Brain microvascular endothelial cell (primary cell): ENCODE measurements at regions not wholly inside any gene's neighbourhood (a gene's known extent, or its start where the extent isn't known, plus 50 kb on each side); places are given as distances from the start of the nearest gene placed in this dataset.

Source experiments
- DNase-seq: peaks from one replicate; pipeline ENCODE4 v3.0.0-alpha.2; 2020
- H3K27ac ChIP-seq: fragments of 250-450 bp; sonication (Bioruptor Pico); 2 replicates; pipeline ENCODE4 v1.5.1; 2020; ENCODE audit warnings: mild to moderate bottlenecking, moderate library complexity
- H3K27me3 ChIP-seq: fragments of 250-450 bp; sonication (Bioruptor Pico); replicated peaks from 2 replicates; pipeline ENCODE4 v1.5.1; 2020; ENCODE audit warnings: mild to moderate bottlenecking
- H3K36me3 ChIP-seq: fragments of 250-450 bp; sonication (Bioruptor Pico); replicated peaks from 2 replicates; pipeline ENCODE4 v1.5.1; 2020; ENCODE audit warnings: mild to moderate bottlenecking
- H3K4me3 ChIP-seq: 2 replicates; pipeline ENCODE4 v1.5.1; 2011; ENCODE audit warnings: low read depth, mild to moderate bottlenecking, control low read depth, low read length, moderate library complexity
- CTCF ChIP-seq: IDR thresholded peaks from 2 replicates; pipeline ENCODE4 v1.5.1; 2011; ENCODE audit warnings: low read depth, mild to moderate bottlenecking, moderate library complexity, low read length, control low read depth, inconsistent platforms; ENCODE audit errors: missing control alignments
- in situ Hi-C: cut with HindIII; loops from 2 replicates; pipeline ENCODE4 v1.10.0; 2017; ENCODE audit warnings: low sequenced_read_pairs, low pct_ligation_motif_present

- no peaks in the 10 kb centered on the region for H3K36me3 ChIP-seq
- DNase-seq: no peak
- H3K4me3 ChIP-seq: no peak overlapping the region
- no peaks in the 10 kb centered on the region for H3K27me3 ChIP-seq
- H3K27ac ChIP-seq: no peak overlapping the region
- no peak for TF ChIP-seq CTCF
- in situ Hi-C loops: no loop called here
These were observed 416.2 kb upstream of the TPK1 start for GRCh38 chr7:145252031-145252430.

- in situ Hi-C loops: no loop called here
- DNase-seq: no peak
- TF ChIP-seq CTCF: no peak
These were observed 388.9 kb upstream of the TPK1 start for GRCh38 chr7:145224775-145225174.

GRCh38 chr7:145219461-145219860 is 383.6 kb upstream of the TPK1 start:
- no peaks in the 10 kb centered on the region for H3K27me3 ChIP-seq
- no peak for TF ChIP-seq CTCF
- DNase-seq: no peak
- in situ Hi-C loops: no loop called here
- no peak overlapping the region for H3K27ac ChIP-seq
- no peaks in the 10 kb centered on the region for H3K36me3 ChIP-seq
- H3K4me3 ChIP-seq: no peak overlapping the region

More at GRCh38 chr7:145224775-145225174, 388.9 kb upstream of the TPK1 start:
- no peak overlapping the region for H3K4me3 ChIP-seq
- no peak overlapping the region for H3K27ac ChIP-seq
- H3K27me3 ChIP-seq: no peaks in the 10 kb centered on the region
- no peaks in the 10 kb centered on the region for H3K36me3 ChIP-seq

- Histone ChIP-seq H3K27ac (no peak overlapping the region), H3K27me3 (no peaks in the 10 kb centered on the region), H3K36me3 (no peaks in the 10 kb centered on the region), H3K4me3 (no peak overlapping the region)
- no peak for DNase-seq
- in situ Hi-C loops: no loop called here
- TF ChIP-seq CTCF: no peak
These were observed 381.0 kb upstream of the TPK1 start for GRCh38 chr7:145216866-145217265.

- no peaks in the 10 kb centered on the region for H3K27me3 ChIP-seq
- no peak overlapping the region for H3K4me3 ChIP-seq
- no peak for TF ChIP-seq CTCF
- DNase-seq: no peak
- no peak overlapping the region for H3K27ac ChIP-seq
- no peaks in the 10 kb centered on the region for H3K36me3 ChIP-seq
- in situ Hi-C loops: no loop called here
These were observed 376.2 kb upstream of the TPK1 start for GRCh38 chr7:145212050-145212449.

- Histone ChIP-seq H3K27me3 (no peaks in the 10 kb centered on the region), H3K27ac (no peak overlapping the region), H3K36me3 (no peaks in the 10 kb centered on the region), H3K4me3 (no peak overlapping the region)
- in situ Hi-C loops: no loop called here
- no peak for TF ChIP-seq CTCF
- no peak for DNase-seq
These were observed 375.4 kb upstream of the TPK1 start for GRCh38 chr7:145211211-145211610.
